Hypothalamus (tissue), 51 donors: ENCODE measurements at regions not wholly inside any gene's neighbourhood (a gene's known extent, or its start where the extent isn't known, plus 50 kb on each side); places are given as distances from the start of the nearest gene placed in this dataset.
"Not testable (repeated sequence)": the region's sequence is repeated elsewhere in the genome, so short reads cannot be mapped to it uniquely, and the experiment has no call there.

Source experiments
- DNase-seq, 51 donors: peaks; one replicate each; lab custom pipeline; 2025; lab: John Stamatoyannopoulos, UW

- DNase-seq: no peak
Measured at GRCh38 chr11:106479646-106480045, 402.2 kb downstream of the AASDHPPT start.

GRCh38 chr11:106480581-106481190, 403.2 kb downstream of the AASDHPPT start:
- no peak for DNase-seq

GRCh38 chr11:106482917-106483785, 405.7 kb downstream of the AASDHPPT start:
- peak in 19 of 51 donors; percentile 5 to 53 (median 23) for DNase-seq

GRCh38 chr11:106491751-106492150, 414.3 kb downstream of the AASDHPPT start:
- DNase-seq: peak in 13 of 51 donors; percentile 1 to 42 (median 21)

- DNase-seq: no peak
Measured at GRCh38 chr11:106493751-106494150, 416.3 kb downstream of the AASDHPPT start.

- DNase-seq: no peak
Measured at GRCh38 chr11:106495046-106495445, 417.6 kb downstream of the AASDHPPT start.

GRCh38 chr11:106496677-106497076, 419.2 kb downstream of the AASDHPPT start:
- no peak for DNase-seq

- DNase-seq: no peak
Measured at GRCh38 chr11:106497321-106497720, 419.9 kb downstream of the AASDHPPT start.

GRCh38 chr11:106497822-106498221, 420.4 kb downstream of the AASDHPPT start:
- DNase-seq: no peak

- DNase-seq: no peak
Measured at GRCh38 chr11:106503901-106504300, 426.4 kb downstream of the AASDHPPT start.

GRCh38 chr11:106507645-106508306, 430.3 kb downstream of the AASDHPPT start:
- DNase-seq: no peak

GRCh38 chr11:106514706-106515105, 437.2 kb downstream of the AASDHPPT start:
- DNase-seq: no peak

GRCh38 chr11:106517426-106517825, 440.0 kb downstream of the AASDHPPT start:
- DNase-seq: no peak

- DNase-seq: no peak
Measured at GRCh38 chr11:106520146-106520912, 442.9 kb downstream of the AASDHPPT start.

- no peak for DNase-seq
Measured at GRCh38 chr11:106520920-106521319, 443.5 kb downstream of the AASDHPPT start.

- no peak for DNase-seq
Measured at GRCh38 chr11:106523171-106523570, 445.7 kb downstream of the AASDHPPT start.

- DNase-seq: peak in 1 of 51 donors; percentile 2
Measured at GRCh38 chr11:106523921-106524320, 446.5 kb downstream of the AASDHPPT start.

- no peak for DNase-seq
Measured at GRCh38 chr11:106524436-106524835, 447.0 kb downstream of the AASDHPPT start.

- not testable (repeated sequence) for DNase-seq
Measured at GRCh38 chr11:106531648-106532047, 454.2 kb downstream of the AASDHPPT start.

GRCh38 chr11:106533046-106533445, 455.6 kb downstream of the AASDHPPT start:
- no peak for DNase-seq

GRCh38 chr11:106540001-106540400, 462.5 kb downstream of the AASDHPPT start:
- no peak for DNase-seq
